Heart left ventricle (tissue), 13 donors: ENCODE measurements at regions not wholly inside any gene's neighbourhood (a gene's known extent, or its start where the extent isn't known, plus 50 kb on each side); places are given as distances from the start of the nearest gene placed in this dataset.

Experiments used
- CTCF ChIP-seq, 12 donors: fragments of 200-600 bp; sonication (generic) in 4 of 12; IDR thresholded peaks; one replicate each; pipeline versions ENCODE4 v1.5.0 to v1.8.0; 2018 to 2022; ENCODE audit warnings: antibody characterized with exemption in 12 of 12, mild to moderate bottlenecking in 5 of 12
- POLR2A ChIP-seq, 2 donors: fragments of 450-650 bp; IDR thresholded peaks; one replicate each; pipeline ENCODE4 v1.6.1; 2017; ENCODE audit warnings: antibody characterized with exemption in 2 of 2, mild to moderate bottlenecking in 2 of 2, moderate library complexity in 2 of 2
- donor health status: ischemic (EF 13 %, LVEDD 7.1; RV severe dilation, severe dysfunction).
- donor health status: DM: no; HTN: yes; CAD: no.
- donor health status: DM: no; HTN: no; CAD: no.
- donor health status: ischemic (EF 25% LVEDD 6.9; RV normal size, moderate dysfunction).
- donor health status: ischemic (EF 25% LVEDD 5.7; RV mildly dilated, moderate dysfunction).
- donor health status: ischemic (EF 35%, LVEDD 5.7; RV mildly dilated, moderate dysfunction).
- donor health status: nonischemic (EF 11% LVEDD 7.7; RV severe dilation, severe dysfunction).
- donor health status: DM: yes; HTN: yes; CAD: no.
- donor health status: PGD.
- donor health status: ischemic (EF 29% LVEDD 5.4; RV normal size, mild dysfunction).
- donor health status: nonischemic (EF 23%, LVEDD 6.1; RV moderate dilation, normal function).

- TF ChIP-seq POLR2A (IDR thresholded peaks at IDR 0.05) (no peak), CTCF (IDR thresholded peaks at IDR 0.05) (no peak)
These were observed 457.1 kb downstream of the SPRY1 start for GRCh38 chr4:123853651-123854050.
